ENCODE measurements at regions not wholly inside any gene's neighbourhood (a gene's known extent, or its start where the extent isn't known, plus 50 kb on each side); places are given as distances from the start of the nearest gene placed in this dataset.

GRCh38 chr3:74328435-74328834, 286.0 kb downstream of the CNTN3 start:
- Histone ChIP-seq H3K27ac (ENCODE audit: control insufficient read depth, insufficient read depth) (no peak overlapping the region), H2AFZ (ENCODE audit: control insufficient read depth, low read depth, low read length) (no peak overlapping the region), H3K4me2 (ENCODE audit: control insufficient read depth, insufficient read depth) (no peak overlapping the region), H3K36me3 (ENCODE audit: control insufficient read depth in 2 of 2, insufficient read depth in 2 of 2, low read length in 1 of 2) (no peaks in the 10 kb centered on the region), H3K9ac (ENCODE audit: control insufficient read depth, insufficient read depth, low read length) (no peak overlapping the region), H3K79me2 (ENCODE audit: control insufficient read depth, insufficient read depth, low read length) (no peaks in the 10 kb centered on the region), H3K9me3 (replicated peaks; ENCODE audit: control insufficient read depth, insufficient read depth, low read length) (no peaks in the 10 kb centered on the region), H3K4me1 (ENCODE audit: control insufficient read depth, insufficient read depth, low read length) (no peaks in the 10 kb centered on the region), H4K20me1 (ENCODE audit: control insufficient read depth, insufficient read depth) (no peaks in the 10 kb centered on the region), H3K4me3 (no peak overlapping the region), H3K27me3 (replicated peaks in 1 of 2; ENCODE audit: control insufficient read depth in 2 of 2, insufficient read depth in 2 of 2, low read length in 1 of 2) (no peaks in the 10 kb centered on the region)
- intact Hi-C loops (cut with micrococcal nuclease; ENCODE audit: unreplicated experiment) (no loop called here), in situ Hi-C loops (cut with MboI) (no loop called here)
- TF ChIP-seq CBX5 (IDR thresholded peaks at IDR 0.05; ENCODE audit: low read depth) = no peak
- RAD21 ChIA-PET (ENCODE audit: unreplicated experiment) = no interaction called here
- POLR2A ChIA-PET = no interaction called here
- ATAC-seq (no peak), DNase-seq (ENCODE audit: low read depth, low spot score) (no peak), FAIRE-seq (no peak)
- no TSS peak for BruUV-seq (replicated peaks)
- WGBS (ENCODE audit: insufficient coverage, insufficient replicate concordance, low lambda C conversion rate, missing lambda C conversion rate) = 36% methylated on average over 2 of the region's 2 CpGs
- SMC1A ChIA-PET (ENCODE audit: uncharacterized antibody, unreplicated experiment) = no interaction called here
- CTCF ChIA-PET = no interaction called here

GRCh38 chr3:74315291-74315690, 299.2 kb downstream of the CNTN3 start:
- TF ChIP-seq HDAC2 (IDR thresholded peaks at IDR 0.05) = no peak
- POLR2A ChIA-PET = no interaction called here
- SMC1A ChIA-PET (ENCODE audit: uncharacterized antibody, unreplicated experiment) = no interaction called here
- Histone ChIP-seq H4K20me1 (ENCODE audit: control insufficient read depth, insufficient read depth) (no peaks in the 10 kb centered on the region), H3K27ac (ENCODE audit: control insufficient read depth, insufficient read depth) (no peak overlapping the region), H3K4me2 (ENCODE audit: control insufficient read depth, insufficient read depth) (no peak overlapping the region), H3K79me2 (ENCODE audit: control insufficient read depth, insufficient read depth, low read length) (no peaks in the 10 kb centered on the region), H3K27me3 (replicated peaks in 1 of 2; ENCODE audit: control insufficient read depth in 2 of 2, insufficient read depth in 2 of 2, low read length in 1 of 2) (no peaks in the 10 kb centered on the region), H3K4me3 (no peak overlapping the region), H2AFZ (ENCODE audit: control insufficient read depth, low read depth, low read length) (no peak overlapping the region), H3K36me3 (ENCODE audit: control insufficient read depth in 2 of 2, insufficient read depth in 2 of 2, low read length in 1 of 2) (no peaks in the 10 kb centered on the region), H3K9me3 (replicated peaks; ENCODE audit: control insufficient read depth, insufficient read depth, low read length) (no peaks in the 10 kb centered on the region), H3K4me1 (ENCODE audit: control insufficient read depth, insufficient read depth, low read length) (no peaks in the 10 kb centered on the region), H3K9ac (ENCODE audit: control insufficient read depth, insufficient read depth, low read length) (no peak overlapping the region)
- DNase-seq (ENCODE audit: low read depth, low spot score) (no peak), FAIRE-seq (no peak), ATAC-seq (no peak)
- WGBS (ENCODE audit: insufficient coverage, insufficient replicate concordance, low lambda C conversion rate, missing lambda C conversion rate) = 0% methylated on average over 3 of the region's 3 CpGs
- CTCF ChIA-PET = no interaction called here
- intact Hi-C loops (cut with micrococcal nuclease; ENCODE audit: unreplicated experiment) = no loop called here
- BruUV-seq (replicated peaks) = no TSS peak
- in situ Hi-C loops (cut with MboI) = no loop called here
- RAD21 ChIA-PET (ENCODE audit: unreplicated experiment) = no interaction called here

DNA sequence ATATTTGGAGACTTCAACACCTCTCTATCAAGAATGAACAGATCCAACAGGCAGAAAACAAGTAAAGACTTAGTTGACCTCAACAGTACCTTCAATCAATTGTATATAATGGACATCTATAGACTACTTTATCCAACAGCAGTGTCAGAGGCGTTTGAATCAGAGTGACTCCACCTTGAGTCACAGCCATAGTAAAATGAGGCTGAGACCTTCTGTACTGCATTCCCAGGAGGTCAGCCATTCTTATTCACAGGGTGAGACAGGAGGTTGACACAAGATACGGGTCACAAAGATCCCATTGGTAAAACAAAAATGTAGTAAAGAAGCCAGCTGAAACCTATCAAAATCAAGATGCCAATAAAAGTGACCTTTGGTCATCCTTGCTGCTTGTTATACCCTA, 299.8 kb downstream of the CNTN3 start:
- FAIRE-seq (no peak), DNase-seq (ENCODE audit: low read depth, low spot score) (no peak), ATAC-seq (no peak)
- no peak overlapping the region for H3K27ac ChIP-seq (ENCODE audit: control insufficient read depth, insufficient read depth)
- no TSS peak for BruUV-seq (replicated peaks)
- SMC1A ChIA-PET (ENCODE audit: uncharacterized antibody, unreplicated experiment) = no interaction called here
- CTCF ChIA-PET = no interaction called here
- POLR2A ChIA-PET = no interaction called here
- in situ Hi-C loops (cut with MboI) (no loop called here), intact Hi-C loops (cut with micrococcal nuclease; ENCODE audit: unreplicated experiment) (no loop called here)
- H3K4me1 ChIP-seq (ENCODE audit: control insufficient read depth, insufficient read depth, low read length) = no peaks in the 10 kb centered on the region
- H3K4me3 ChIP-seq = no peak overlapping the region
- H3K36me3 ChIP-seq (ENCODE audit: control insufficient read depth in 2 of 2, insufficient read depth in 2 of 2, low read length in 1 of 2) = no peaks in the 10 kb centered on the region
- no peak overlapping the region for H3K9ac ChIP-seq (ENCODE audit: control insufficient read depth, insufficient read depth, low read length)
- no peaks in the 10 kb centered on the region for H4K20me1 ChIP-seq (ENCODE audit: control insufficient read depth, insufficient read depth)
- H3K9me3 ChIP-seq (replicated peaks; ENCODE audit: control insufficient read depth, insufficient read depth, low read length) = no peaks in the 10 kb centered on the region
- no peaks in the 10 kb centered on the region for H3K79me2 ChIP-seq (ENCODE audit: control insufficient read depth, insufficient read depth, low read length)
- WGBS (ENCODE audit: insufficient coverage, insufficient replicate concordance, low lambda C conversion rate, missing lambda C conversion rate) = 0% methylated on average over 2 of the region's 2 CpGs
- H3K4me2 ChIP-seq (ENCODE audit: control insufficient read depth, insufficient read depth) = no peak overlapping the region
- no peaks in the 10 kb centered on the region for H3K27me3 ChIP-seq (replicated peaks in 1 of 2; ENCODE audit: control insufficient read depth in 2 of 2, insufficient read depth in 2 of 2, low read length in 1 of 2)
- no peak overlapping the region for H2AFZ ChIP-seq (ENCODE audit: control insufficient read depth, low read depth, low read length)
- RAD21 ChIA-PET (ENCODE audit: unreplicated experiment) = no interaction called here
- TF ChIP-seq NRF1 (conservative IDR thresholded peaks at IDR 0.05; ENCODE audit: low read depth, low read length) (no peak), HDGF (IDR thresholded peaks at IDR 0.05) (no peak), FOXK2 (IDR thresholded peaks at IDR 0.05) (no peak), JUND (IDR thresholded peaks at IDR 0.05; ENCODE audit: low read depth, low read length) (no peak), NFIC (IDR thresholded peaks at IDR 0.05; ENCODE audit: low read depth, low read length) (no peak)
- TF ChIP-seq, protein P1, sequence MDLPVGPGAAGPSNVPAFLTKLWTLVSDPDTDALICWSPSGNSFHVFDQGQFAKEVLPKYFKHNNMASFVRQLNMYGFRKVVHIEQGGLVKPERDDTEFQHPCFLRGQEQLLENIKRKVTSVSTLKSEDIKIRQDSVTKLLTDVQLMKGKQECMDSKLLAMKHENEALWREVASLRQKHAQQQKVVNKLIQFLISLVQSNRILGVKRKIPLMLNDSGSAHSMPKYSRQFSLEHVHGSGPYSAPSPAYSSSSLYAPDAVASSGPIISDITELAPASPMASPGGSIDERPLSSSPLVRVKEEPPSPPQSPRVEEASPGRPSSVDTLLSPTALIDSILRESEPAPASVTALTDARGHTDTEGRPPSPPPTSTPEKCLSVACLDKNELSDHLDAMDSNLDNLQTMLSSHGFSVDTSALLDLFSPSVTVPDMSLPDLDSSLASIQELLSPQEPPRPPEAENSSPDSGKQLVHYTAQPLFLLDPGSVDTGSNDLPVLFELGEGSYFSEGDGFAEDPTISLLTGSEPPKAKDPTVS (IDR thresholded peaks at IDR 0.05; ENCODE audit: low read depth, low read length) = no peak
- TF ChIP-seq, protein P2, sequence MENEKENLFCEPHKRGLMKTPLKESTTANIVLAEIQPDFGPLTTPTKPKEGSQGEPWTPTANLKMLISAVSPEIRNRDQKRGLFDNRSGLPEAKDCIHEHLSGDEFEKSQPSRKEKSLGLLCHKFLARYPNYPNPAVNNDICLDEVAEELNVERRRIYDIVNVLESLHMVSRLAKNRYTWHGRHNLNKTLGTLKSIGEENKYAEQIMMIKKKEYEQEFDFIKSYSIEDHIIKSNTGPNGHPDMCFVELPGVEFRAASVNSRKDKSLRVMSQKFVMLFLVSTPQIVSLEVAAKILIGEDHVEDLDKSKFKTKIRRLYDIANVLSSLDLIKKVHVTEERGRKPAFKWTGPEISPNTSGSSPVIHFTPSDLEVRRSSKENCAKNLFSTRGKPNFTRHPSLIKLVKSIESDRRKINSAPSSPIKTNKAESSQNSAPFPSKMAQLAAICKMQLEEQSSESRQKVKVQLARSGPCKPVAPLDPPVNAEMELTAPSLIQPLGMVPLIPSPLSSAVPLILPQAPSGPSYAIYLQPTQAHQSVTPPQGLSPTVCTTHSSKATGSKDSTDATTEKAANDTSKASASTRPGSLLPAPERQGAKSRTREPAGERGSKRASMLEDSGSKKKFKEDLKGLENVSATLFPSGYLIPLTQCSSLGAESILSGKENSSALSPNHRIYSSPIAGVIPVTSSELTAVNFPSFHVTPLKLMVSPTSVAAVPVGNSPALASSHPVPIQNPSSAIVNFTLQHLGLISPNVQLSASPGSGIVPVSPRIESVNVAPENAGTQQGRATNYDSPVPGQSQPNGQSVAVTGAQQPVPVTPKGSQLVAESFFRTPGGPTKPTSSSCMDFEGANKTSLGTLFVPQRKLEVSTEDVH (IDR thresholded peaks at IDR 0.05; ENCODE audit: low read depth, partially characterized antibody) = no peak

Data from GM12878 (cell line).